Amniotic epithelial cell (primary cell): ENCODE measurements at regions not wholly inside any gene's neighbourhood (a gene's known extent, or its start where the extent isn't known, plus 50 kb on each side); places are given as distances from the start of the nearest gene placed in this dataset.
A peak's percentile ranks its signal among the peaks of the same experiment; 100 is the strongest.
"Not testable (repeated sequence)": the region's sequence is repeated elsewhere in the genome, so short reads cannot be mapped to it uniquely, and the experiment has no call there.

Experiments used
- DNase-seq: peaks from one replicate; pipeline ENCODE4 v3.0.0-alpha.2; 2010; ENCODE audit warnings: low read depth

GRCh38 chr1:37323486-37324377, 150.6 kb upstream of the ZC3H12A start:
- DNase-seq, result peak; percentile 3

DNA sequence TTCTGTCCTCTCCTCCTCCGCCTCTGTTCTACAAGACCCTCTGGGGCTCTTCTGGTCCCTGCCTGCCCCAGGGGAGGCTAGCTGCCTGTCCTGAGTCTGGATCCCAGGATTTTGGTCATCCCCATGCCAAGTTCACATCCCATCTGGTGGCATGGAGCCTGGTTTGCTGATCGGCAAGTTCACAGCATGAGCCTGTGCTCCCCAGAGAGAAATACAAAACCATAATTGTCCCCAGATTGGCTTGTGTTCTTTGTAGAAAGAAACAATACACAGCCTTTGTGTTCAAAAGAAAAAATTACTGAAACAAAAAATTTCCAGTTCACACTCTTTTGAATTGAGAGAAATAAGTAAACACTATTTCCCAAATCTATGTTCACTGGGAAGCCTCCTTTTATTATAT, 149.4 kb upstream of the ZC3H12A start:
- no peak for DNase-seq

DNA sequence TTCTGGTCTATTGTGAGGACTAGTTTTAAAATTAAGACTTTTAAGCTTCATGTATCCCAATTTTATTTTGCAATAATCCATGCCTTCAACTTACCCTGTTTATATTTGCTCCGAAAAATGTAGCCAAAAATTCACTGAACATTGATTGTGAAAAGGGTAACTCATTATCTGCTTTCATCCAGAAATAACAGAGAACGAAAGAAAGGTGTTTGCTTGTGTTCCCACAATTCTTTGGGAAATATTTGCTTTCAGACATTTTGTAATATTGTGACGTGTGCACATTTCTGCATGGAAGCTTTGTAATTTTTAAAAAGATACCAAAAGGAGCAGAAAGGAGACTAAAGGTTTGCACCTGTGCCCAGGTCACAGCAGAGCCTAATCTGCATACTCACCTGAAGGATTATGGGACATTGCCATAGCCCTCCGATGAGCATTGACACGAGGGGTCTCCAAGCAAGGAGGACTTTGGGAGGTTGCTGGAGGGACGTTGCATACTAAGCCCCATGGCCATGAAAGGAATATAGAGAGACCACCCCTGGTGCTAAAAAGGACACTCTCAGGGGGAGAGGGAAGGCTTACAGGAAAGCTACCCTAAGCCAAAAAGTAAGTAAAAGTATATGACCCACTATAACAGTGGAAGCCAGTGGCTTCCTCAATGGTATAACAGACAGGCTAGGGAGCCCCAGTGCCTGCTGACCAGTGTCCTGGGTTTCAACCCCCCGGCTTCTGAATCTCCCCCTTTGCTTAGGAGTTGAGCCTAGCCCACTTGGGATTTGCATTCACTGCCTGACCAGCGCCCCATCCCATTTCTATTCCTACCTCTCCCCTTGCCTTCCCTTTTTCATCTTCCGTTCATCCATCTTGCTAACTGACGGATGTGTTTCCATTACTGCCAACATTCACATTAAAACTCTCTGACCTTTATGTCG, 148.6 kb upstream of the ZC3H12A start:
- DNase-seq, result no peak

GRCh38 chr1:37332126-37332525, 142.3 kb upstream of the ZC3H12A start:
- DNase-seq, result no peak

DNA sequence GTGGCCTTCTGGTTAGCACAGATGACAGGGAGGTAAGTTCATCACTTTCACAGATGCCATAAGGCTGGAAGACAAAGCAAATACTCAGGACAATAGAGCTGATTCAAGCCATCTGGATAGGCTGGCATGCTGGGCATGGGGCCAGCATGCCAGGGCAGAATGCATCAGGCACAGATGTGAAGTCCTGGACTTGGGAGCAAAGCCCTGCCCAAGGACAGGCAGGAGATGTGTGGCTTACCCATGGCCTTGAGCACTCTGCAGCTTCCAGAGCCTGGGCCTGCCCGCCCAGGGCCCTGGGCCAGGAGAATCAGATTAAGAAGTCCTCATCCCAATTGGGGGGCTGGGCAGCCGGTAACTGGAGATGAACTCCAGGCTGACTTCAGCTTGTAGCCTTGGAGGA, 135.7 kb upstream of the ZC3H12A start:
- DNase-seq, result no peak

DNA sequence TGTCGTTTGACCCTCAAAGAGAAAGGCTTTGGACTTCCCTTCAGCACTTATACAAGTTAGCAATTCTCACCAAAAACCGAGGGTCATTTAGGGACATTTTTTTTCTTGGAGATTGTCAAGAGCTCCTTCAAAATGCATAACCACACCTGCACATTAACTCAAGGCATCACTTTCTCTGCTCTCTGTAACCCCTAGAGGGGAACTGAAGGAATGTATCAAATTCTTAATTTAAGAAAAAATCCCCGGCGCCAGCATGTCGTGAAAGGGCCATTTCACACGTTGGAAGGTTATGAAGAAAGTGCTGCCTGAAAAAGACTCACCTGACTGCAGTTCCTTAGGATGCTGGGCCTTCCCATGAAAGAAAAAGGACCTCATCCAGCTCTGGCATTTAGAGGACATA, 131.6 kb upstream of the ZC3H12A start:
- DNase-seq, result no peak

DNA sequence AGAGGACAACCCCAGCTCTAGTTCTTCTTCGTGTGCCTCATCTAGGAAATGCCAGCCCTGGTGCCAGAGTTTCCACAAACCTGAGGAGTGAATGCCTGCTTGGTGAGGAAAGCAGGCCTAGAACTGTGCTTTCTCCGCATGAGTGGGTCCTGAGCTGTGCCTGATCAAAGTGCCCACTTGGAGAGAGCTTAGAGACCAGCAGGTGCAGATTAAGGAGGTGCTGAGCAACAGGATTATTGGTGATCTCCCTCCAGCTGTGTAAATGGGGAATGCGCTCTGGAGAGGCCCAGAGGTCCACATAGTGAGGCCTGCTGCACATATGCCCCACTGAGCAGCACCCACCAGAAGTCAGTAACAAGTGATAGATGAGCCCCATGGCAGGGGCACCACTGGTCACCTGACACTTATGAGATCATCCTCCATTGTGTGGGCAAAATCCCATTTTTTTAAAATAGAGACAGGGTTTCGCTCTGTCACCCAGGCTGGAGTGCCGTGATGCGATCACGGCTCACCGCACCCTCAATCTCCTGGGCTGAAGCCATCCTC, 127.2 kb upstream of the ZC3H12A start:
- no peak for DNase-seq

GRCh38 chr1:37353871-37354270, 120.5 kb upstream of the ZC3H12A start:
- DNase-seq, result no peak

- DNase-seq, result no peak
Measured at GRCh38 chr1:37354876-37355650, 119.3 kb upstream of the ZC3H12A start.

- no peak for DNase-seq
Measured at GRCh38 chr1:37358992-37359391, 115.4 kb upstream of the ZC3H12A start.

DNA sequence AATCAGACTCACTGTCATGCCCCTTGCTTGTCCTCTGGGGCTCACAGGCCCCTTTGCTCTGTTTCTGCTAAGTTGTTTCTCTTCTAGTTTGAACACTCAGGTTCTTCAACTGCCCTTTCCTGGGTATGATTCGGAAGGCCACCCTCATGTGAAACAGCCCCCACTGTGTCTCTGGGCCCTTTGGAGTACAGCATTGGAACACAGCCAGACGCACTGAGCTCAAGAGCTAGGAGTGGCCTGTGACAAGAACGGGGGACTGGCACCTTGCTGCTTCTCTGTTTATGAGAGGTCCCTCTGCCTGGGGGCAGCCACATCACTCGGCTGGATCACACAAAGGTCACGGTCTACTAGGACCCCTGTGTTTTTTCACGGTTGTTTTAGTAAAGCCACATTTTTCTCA, 114.4 kb upstream of the ZC3H12A start:
- DNase-seq, result no peak

GRCh38 chr1:37362594-37363385, 111.6 kb upstream of the ZC3H12A start:
- no peak for DNase-seq

GRCh38 chr1:37363535-37363934, 110.8 kb upstream of the ZC3H12A start:
- no peak for DNase-seq

DNA sequence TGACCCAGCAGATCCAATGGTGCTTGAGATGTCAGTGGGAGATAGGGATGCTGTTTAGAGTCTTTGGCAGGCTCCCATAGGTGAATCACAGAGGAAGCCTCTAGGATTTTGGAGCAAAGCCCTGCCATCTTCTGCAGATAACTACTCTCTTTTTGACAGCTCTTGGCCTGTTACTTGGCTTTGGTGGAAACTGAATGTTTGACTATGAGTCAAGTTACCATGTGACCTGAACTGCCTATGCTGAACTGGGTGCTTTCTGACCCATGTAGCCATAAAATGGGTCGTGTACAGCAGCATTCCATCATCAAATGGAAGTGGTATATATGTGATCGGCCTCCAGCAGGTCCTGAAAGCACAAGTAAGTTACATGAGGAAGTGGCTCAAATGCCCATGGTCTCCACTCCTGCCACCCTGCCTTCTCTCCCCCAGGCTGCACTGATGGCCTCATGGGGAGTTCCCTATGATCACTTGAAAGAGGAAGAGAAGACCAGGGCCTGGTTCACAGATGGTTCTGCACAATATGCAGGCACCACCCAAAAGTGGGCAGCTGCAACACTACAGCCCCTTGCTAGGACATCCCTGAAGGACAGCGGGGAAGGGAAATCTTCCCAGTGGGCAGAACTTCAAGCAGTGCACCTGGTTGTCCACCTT, 105.6 kb upstream of the ZC3H12A start:
- not testable (repeated sequence) for DNase-seq

- no peak for DNase-seq
Measured at GRCh38 chr1:37372302-37372701, 102.1 kb upstream of the ZC3H12A start.

DNA sequence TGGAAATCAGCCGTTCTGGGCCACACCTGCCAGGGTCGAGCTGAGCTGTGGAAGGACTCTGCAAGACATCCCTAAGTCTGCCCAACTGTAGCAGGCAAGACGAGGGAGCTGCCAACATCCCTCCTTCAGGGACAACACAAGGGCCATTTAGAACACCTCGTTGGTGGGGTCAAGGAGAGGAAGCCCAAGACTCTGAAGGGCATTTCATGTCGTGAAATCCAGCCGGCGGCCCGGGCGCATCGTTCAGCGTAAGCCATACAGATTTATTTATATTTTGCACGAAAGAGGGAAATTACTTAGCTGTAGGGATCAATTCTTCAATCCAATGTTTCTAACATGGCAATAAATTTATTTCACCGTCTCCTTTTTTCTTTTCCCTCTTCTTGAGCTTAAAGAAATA, 101.7 kb upstream of the ZC3H12A start:
- no peak for DNase-seq

GRCh38 chr1:37373413-37373812, 101.0 kb upstream of the ZC3H12A start:
- DNase-seq, result no peak

- DNase-seq, result not testable (repeated sequence)
Measured at GRCh38 chr1:37380546-37380945, 93.8 kb upstream of the ZC3H12A start.

GRCh38 chr1:37387854-37388253, 86.5 kb upstream of the ZC3H12A start:
- no peak for DNase-seq

GRCh38 chr1:37389327-37389726, 85.1 kb upstream of the ZC3H12A start:
- no peak for DNase-seq
